ENCODE measurements at regions not wholly inside any gene's neighbourhood (a gene's known extent, or its start where the extent isn't known, plus 50 kb on each side); places are given as distances from the start of the nearest gene placed in this dataset.

GRCh38 chr5:166581826-166582225 lies 1709.6 kb upstream of the WWC1 start:
- H3K27ac ChIP-seq (ENCODE audit: low read length), result no peak overlapping the region
- TF ChIP-seq TAF1 (IDR thresholded peaks at IDR 0.05; ENCODE audit: low read depth), result no peak
- no peak for TF ChIP-seq RAD21 (conservative IDR thresholded peaks at IDR 0.05)
- no peak for TF ChIP-seq CTCF (IDR thresholded peaks at IDR 0.05; ENCODE audit: poor library complexity, severe bottlenecking)
- TF ChIP-seq SMC3 (conservative IDR thresholded peaks at IDR 0.05; ENCODE audit: poor library complexity), result no peak
- no peak for TF ChIP-seq EZH2 (IDR thresholded peaks at IDR 0.05; ENCODE audit: borderline replicate concordance, insufficient read depth, low read length, poor library complexity, severe bottlenecking)
- TF ChIP-seq POLR2AphosphoS5 (IDR thresholded peaks at IDR 0.05), result no peak
- no peak for TF ChIP-seq EP300 (conservative IDR thresholded peaks at IDR 0.05; ENCODE audit: poor library complexity, severe bottlenecking)

GRCh38 chr5:166582416-166582815 lies 1709.0 kb upstream of the WWC1 start:
- no peaks in the 10 kb centered on the region for H3K36me3 ChIP-seq (ENCODE audit: insufficient read depth, low read length)
- no peaks in the 10 kb centered on the region for H3K27me3 ChIP-seq (ENCODE audit: insufficient read depth, low read depth, low read length)
- H3K4me2 ChIP-seq (ENCODE audit: low read length), result no peak overlapping the region
- no peak for TF ChIP-seq EZH2 (IDR thresholded peaks at IDR 0.05; ENCODE audit: borderline replicate concordance, insufficient read depth, low read length, poor library complexity, severe bottlenecking)
- no peak overlapping the region for H3K9ac ChIP-seq (ENCODE audit: low read length)
- H3K9me3 ChIP-seq (ENCODE audit: low read length), result no peaks in the 10 kb centered on the region
- no peak overlapping the region for H3K27ac ChIP-seq (ENCODE audit: low read length)
- H3K4me3 ChIP-seq (ENCODE audit: low read length), result no peak overlapping the region
- H4K20me1 ChIP-seq (ENCODE audit: insufficient read depth), result no peaks in the 10 kb centered on the region
- no peaks in the 10 kb centered on the region for H3K79me2 ChIP-seq (replicated peaks; ENCODE audit: insufficient read depth, low read length)
- H2AFZ ChIP-seq (ENCODE audit: low read depth, low read length), result no peak overlapping the region
- H3F3A ChIP-seq (ENCODE audit: insufficient read depth, low read length, poor library complexity, severe bottlenecking), result no peaks in the 10 kb centered on the region
- H3K9me2 ChIP-seq (ENCODE audit: insufficient read depth, low read length), result no peaks in the 10 kb centered on the region

More at GRCh38 chr5:166581826-166582225, 1709.6 kb upstream of the WWC1 start:
- H3K9me2 ChIP-seq (ENCODE audit: insufficient read depth, low read length), result no peaks in the 10 kb centered on the region
- H3K4me2 ChIP-seq (ENCODE audit: low read length), result no peak overlapping the region
- no peaks in the 10 kb centered on the region for H4K20me1 ChIP-seq (ENCODE audit: insufficient read depth)
- H3F3A ChIP-seq (ENCODE audit: insufficient read depth, low read length, poor library complexity, severe bottlenecking), result no peaks in the 10 kb centered on the region
- H3K9ac ChIP-seq (ENCODE audit: low read length), result no peak overlapping the region
- H3K4me3 ChIP-seq (ENCODE audit: low read length), result no peak overlapping the region
- H3K27me3 ChIP-seq (ENCODE audit: insufficient read depth, low read depth, low read length), result no peaks in the 10 kb centered on the region
- H2AFZ ChIP-seq (ENCODE audit: low read depth, low read length), result no peak overlapping the region
- H3K36me3 ChIP-seq (ENCODE audit: insufficient read depth, low read length), result no peaks in the 10 kb centered on the region
- no peaks in the 10 kb centered on the region for H3K79me2 ChIP-seq (replicated peaks; ENCODE audit: insufficient read depth, low read length)
- H3K9me3 ChIP-seq (ENCODE audit: low read length), result no peaks in the 10 kb centered on the region

- Histone ChIP-seq H2AFZ (ENCODE audit: low read depth, low read length) (no peak overlapping the region), H3F3A (ENCODE audit: insufficient read depth, low read length, poor library complexity, severe bottlenecking) (no peaks in the 10 kb centered on the region), H3K36me3 (ENCODE audit: insufficient read depth, low read length) (no peaks in the 10 kb centered on the region), H3K27ac (ENCODE audit: low read length) (no peak overlapping the region), H4K20me1 (ENCODE audit: insufficient read depth) (no peaks in the 10 kb centered on the region), H3K9ac (ENCODE audit: low read length) (no peak overlapping the region), H3K4me2 (ENCODE audit: low read length) (no peak overlapping the region), H3K9me3 (ENCODE audit: low read length) (no peaks in the 10 kb centered on the region), H3K27me3 (ENCODE audit: insufficient read depth, low read depth, low read length) (no peaks in the 10 kb centered on the region), H3K4me3 (ENCODE audit: low read length) (no peak overlapping the region), H3K79me2 (replicated peaks; ENCODE audit: insufficient read depth, low read length) (no peaks in the 10 kb centered on the region), H3K9me2 (ENCODE audit: insufficient read depth, low read length) (no peaks in the 10 kb centered on the region)
- TF ChIP-seq EZH2 (IDR thresholded peaks at IDR 0.05; ENCODE audit: borderline replicate concordance, insufficient read depth, low read length, poor library complexity, severe bottlenecking), result no peak
- no peak for TF ChIP-seq CTCF (IDR thresholded peaks at IDR 0.05; ENCODE audit: poor library complexity, severe bottlenecking)
- no peak for TF ChIP-seq MXI1 (conservative IDR thresholded peaks at IDR 0.05; ENCODE audit: poor library complexity, severe bottlenecking)
- no peak for TF ChIP-seq TAF1 (IDR thresholded peaks at IDR 0.05; ENCODE audit: low read depth)
- no peak for TF ChIP-seq REST (IDR thresholded peaks at IDR 0.05; ENCODE audit: borderline replicate concordance)
- TF ChIP-seq RAD21 (conservative IDR thresholded peaks at IDR 0.05), result no peak
- TF ChIP-seq SMC3 (conservative IDR thresholded peaks at IDR 0.05; ENCODE audit: poor library complexity), result no peak
- TF ChIP-seq POLR2AphosphoS5 (IDR thresholded peaks at IDR 0.05), result no peak
- TF ChIP-seq EP300 (conservative IDR thresholded peaks at IDR 0.05; ENCODE audit: poor library complexity, severe bottlenecking), result no peak
Measured at GRCh38 chr5:166594567-166594966, 1696.9 kb upstream of the WWC1 start.
